OCI-LY7 (cell line): ENCODE measurements at regions not wholly inside any gene's neighbourhood (a gene's known extent, or its start where the extent isn't known, plus 50 kb on each side); places are given as distances from the start of the nearest gene placed in this dataset.

Experiments
- BruUV-seq: library from RNA; stranded (reverse); fragments of 400-500 nt; replicated peaks from 2 replicates; lab custom pipeline; 2021; lab: Mats Ljungman, UMichigan
- CTCF ChIA-PET: fragments of 300-600 bp; sonication (Branson Sonifier 250); formaldehyde crosslinking; loops from one replicate; lab custom pipeline; 2022; ENCODE audit warnings: antibody characterized with exemption; ENCODE audit not compliant: unreplicated experiment; lab: Charles Lee
- POLR2A ChIA-PET: fragments of 300-600 bp; sonication (Branson Sonifier 250); formaldehyde crosslinking; loops from one replicate; lab custom pipeline; 2022; ENCODE audit warnings: antibody characterized with exemption; lab: Charles Lee
- DNase-seq: peaks from one replicate; pipeline ENCODE4 v3.0.0-alpha.2; 2015; ENCODE audit warnings: low spot score
- H2AFZ ChIP-seq: fragments of 200-600 bp; sonication (generic), shearing (Covaris generic); 2 replicates; pipeline ENCODE4 v1.6.1; 2014; ENCODE audit warnings: mild to moderate bottlenecking, antibody characterized with exemption, low read length, moderate library complexity
- H3K27ac ChIP-seq: fragments of 200-600 bp; sonication (generic); 2 replicates; pipeline ENCODE4 v1.5.1; 2014; ENCODE audit warnings: mixed run types, low read depth, mild to moderate bottlenecking, moderate library complexity, low read length, inconsistent platforms; ENCODE audit not compliant: poor library complexity, severe bottlenecking
- H3K36me3 ChIP-seq: fragments of 200-600 bp; sonication (generic); 2 replicates; pipeline ENCODE4 v1.6.1; 2014; ENCODE audit warnings: mild to moderate bottlenecking, antibody characterized with exemption, low read length, moderate library complexity, mixed read lengths; ENCODE audit not compliant: insufficient read depth
- H3K4me1 ChIP-seq: fragments of 200-600 bp; sonication (generic); 2 replicates; pipeline ENCODE4 v1.5.1; 2014; ENCODE audit warnings: mild to moderate bottlenecking, low read length; ENCODE audit not compliant: insufficient read depth, poor library complexity, severe bottlenecking
- H3K4me2 ChIP-seq: fragments of 200-600 bp; sonication (generic); 2 replicates; pipeline ENCODE4 v1.6.1; 2014; ENCODE audit warnings: mild to moderate bottlenecking, low read length
- H3K4me3 ChIP-seq: fragments of 200-600 bp; sonication (generic); 2 replicates; pipeline ENCODE4 v1.5.1; 2014; ENCODE audit warnings: mild to moderate bottlenecking, low read depth, low read length; ENCODE audit not compliant: poor library complexity, severe bottlenecking
- H3K79me2 ChIP-seq: fragments of 200-600 bp; sonication (generic); 2 replicates; pipeline ENCODE4 v1.6.1; 2016; ENCODE audit warnings: low read depth, mild to moderate bottlenecking, low read length, moderate library complexity, mixed read lengths; ENCODE audit not compliant: insufficient read depth
- H3K9me2 ChIP-seq: fragments of 200-600 bp; sonication (generic); 2 replicates; pipeline ENCODE4 v1.6.1; 2016; ENCODE audit warnings: mild to moderate bottlenecking, low read length, mixed read lengths; ENCODE audit not compliant: insufficient read depth
- H3K9me3 ChIP-seq: fragments of 200-600 bp; sonication (generic); 2 replicates; pipeline ENCODE4 v1.6.1; 2014; ENCODE audit warnings: mild to moderate bottlenecking, mixed run types, low read length, mixed read lengths
- H4K20me1 ChIP-seq: fragments of 200-600 bp; sonication (generic); 2 replicates; pipeline ENCODE4 v1.6.1; 2014; ENCODE audit warnings: mild to moderate bottlenecking, antibody characterized with exemption, low read length, moderate library complexity, mixed read lengths; ENCODE audit not compliant: insufficient read depth
- EZH2phosphoT487 ChIP-seq: fragments of 200-600 bp; sonication (generic); IDR thresholded peaks from 2 replicates; pipeline ENCODE4 v1.6.1; 2018; ENCODE audit warnings: low read depth, borderline replicate concordance, mild to moderate bottlenecking, mixed run types, antibody characterized with exemption, low read length, moderate library complexity, mixed read lengths
- intact Hi-C: fragments of 100-400 bp; cut with micrococcal nuclease; formaldehyde crosslinking; loops from one replicate; pipeline ENCODE4 v1.10.0; 2022; ENCODE audit not compliant: unreplicated experiment
- TF ChIP-seq, protein P1 (sequence below): fragments of 200-600 bp; sonication (generic); conservative IDR thresholded peaks from 2 replicates; pipeline ENCODE4 v1.5.1; 2014; ENCODE audit warnings: mild to moderate bottlenecking, antibody characterized with exemption, low read length, moderate library complexity, mixed read lengths

DNA sequence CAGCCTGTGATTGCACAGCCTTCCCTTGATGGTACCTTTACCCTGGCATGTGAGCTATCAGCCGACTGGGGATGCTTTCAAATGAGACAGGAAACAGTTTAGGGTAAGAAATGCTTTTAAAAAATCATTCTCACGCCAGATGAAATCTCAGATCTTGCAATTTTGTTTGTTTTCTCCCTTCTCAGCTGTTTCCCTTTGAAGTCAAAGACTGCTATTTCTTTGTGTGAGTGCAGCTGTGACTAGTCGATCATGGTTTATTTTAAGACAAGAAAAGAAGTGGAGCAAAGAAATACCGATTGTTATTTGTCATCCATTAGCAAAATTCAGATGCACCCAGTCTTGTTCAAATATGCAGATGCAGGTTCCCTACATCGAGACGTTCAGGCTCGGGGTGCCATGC is 489.7 kb downstream of the QKI start:
- no peak overlapping the region for H2AFZ ChIP-seq
- no peak for DNase-seq
- H3K9me2 ChIP-seq: no peaks in the 10 kb centered on the region
- H3K4me3 ChIP-seq: no peak overlapping the region
- no peaks in the 10 kb centered on the region for H4K20me1 ChIP-seq
- POLR2A ChIA-PET: interaction anchor here (0.5 kb wide), 1 partner anchor 1428 kb away, joined by 3 read pairs; no protein-coding TSS in a partner anchor
- H3K4me1 ChIP-seq: no peaks in the 10 kb centered on the region
- no peaks in the 10 kb centered on the region for H3K36me3 ChIP-seq
- no TSS peak for BruUV-seq
- CTCF ChIA-PET: no interaction called here
- TF ChIP-seq, protein P1, sequence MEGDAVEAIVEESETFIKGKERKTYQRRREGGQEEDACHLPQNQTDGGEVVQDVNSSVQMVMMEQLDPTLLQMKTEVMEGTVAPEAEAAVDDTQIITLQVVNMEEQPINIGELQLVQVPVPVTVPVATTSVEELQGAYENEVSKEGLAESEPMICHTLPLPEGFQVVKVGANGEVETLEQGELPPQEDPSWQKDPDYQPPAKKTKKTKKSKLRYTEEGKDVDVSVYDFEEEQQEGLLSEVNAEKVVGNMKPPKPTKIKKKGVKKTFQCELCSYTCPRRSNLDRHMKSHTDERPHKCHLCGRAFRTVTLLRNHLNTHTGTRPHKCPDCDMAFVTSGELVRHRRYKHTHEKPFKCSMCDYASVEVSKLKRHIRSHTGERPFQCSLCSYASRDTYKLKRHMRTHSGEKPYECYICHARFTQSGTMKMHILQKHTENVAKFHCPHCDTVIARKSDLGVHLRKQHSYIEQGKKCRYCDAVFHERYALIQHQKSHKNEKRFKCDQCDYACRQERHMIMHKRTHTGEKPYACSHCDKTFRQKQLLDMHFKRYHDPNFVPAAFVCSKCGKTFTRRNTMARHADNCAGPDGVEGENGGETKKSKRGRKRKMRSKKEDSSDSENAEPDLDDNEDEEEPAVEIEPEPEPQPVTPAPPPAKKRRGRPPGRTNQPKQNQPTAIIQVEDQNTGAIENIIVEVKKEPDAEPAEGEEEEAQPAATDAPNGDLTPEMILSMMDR: no peak
- no peak for TF ChIP-seq EZH2phosphoT487
- no peak overlapping the region for H3K4me2 ChIP-seq
- no peaks in the 10 kb centered on the region for H3K9me3 ChIP-seq
- H3K27ac ChIP-seq: no peak overlapping the region
- no peaks in the 10 kb centered on the region for H3K79me2 ChIP-seq
- intact Hi-C loops: no loop called here

DNA sequence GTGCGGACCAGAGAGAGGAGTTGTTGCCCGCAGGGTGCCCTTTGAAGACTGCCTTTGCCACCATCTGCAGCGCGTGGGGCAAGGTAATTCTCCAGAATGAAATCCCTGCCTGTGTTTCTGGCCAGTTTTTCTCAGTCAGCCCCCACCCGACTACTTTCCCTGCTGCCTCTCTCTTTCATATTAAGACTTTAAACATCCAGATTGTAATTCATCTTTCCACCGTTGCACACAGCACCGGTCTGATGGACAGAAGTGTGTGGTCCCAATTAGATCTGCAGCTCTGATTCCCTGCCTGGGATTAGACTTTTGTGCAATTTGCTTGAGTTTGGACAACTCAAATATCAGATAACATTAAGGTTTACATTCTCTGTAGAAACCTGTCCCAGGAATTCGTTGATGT is 489.0 kb downstream of the QKI start:
- POLR2A ChIA-PET: no interaction called here
- H3K9me3 ChIP-seq: no peaks in the 10 kb centered on the region
- H4K20me1 ChIP-seq: no peaks in the 10 kb centered on the region
- DNase-seq: no peak
- H3K4me2 ChIP-seq: no peak overlapping the region
- CTCF ChIA-PET: no interaction called here
- no peak overlapping the region for H3K4me3 ChIP-seq
- H3K79me2 ChIP-seq: no peaks in the 10 kb centered on the region
- no TSS peak for BruUV-seq
- TF ChIP-seq EZH2phosphoT487: no peak
- TF ChIP-seq, protein P1: no peak
- intact Hi-C loops: no loop called here
- H3K9me2 ChIP-seq: no peaks in the 10 kb centered on the region
- no peak overlapping the region for H3K27ac ChIP-seq
- no peak overlapping the region for H2AFZ ChIP-seq
- no peaks in the 10 kb centered on the region for H3K36me3 ChIP-seq
- no peaks in the 10 kb centered on the region for H3K4me1 ChIP-seq

DNA sequence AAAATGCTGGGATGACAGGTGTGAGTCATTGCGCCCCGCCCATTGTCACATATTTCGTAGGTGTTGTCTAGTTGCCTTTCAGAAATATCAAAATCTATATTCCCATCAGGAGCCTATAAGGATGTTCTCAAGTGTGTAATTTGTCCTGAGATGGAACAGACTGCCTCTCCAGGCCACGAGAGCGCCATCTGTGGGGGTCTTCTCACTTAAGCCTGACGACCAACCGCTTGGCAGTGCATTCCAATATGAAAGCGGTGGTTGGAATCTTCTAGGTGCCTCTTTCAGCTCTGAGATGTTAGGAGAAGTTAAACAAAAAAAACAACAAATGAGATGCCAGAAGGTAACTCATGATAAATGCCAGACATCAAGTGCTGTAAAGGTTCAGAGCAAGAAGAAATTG is 488.5 kb downstream of the QKI start:
- Histone ChIP-seq H3K36me3 (no peaks in the 10 kb centered on the region), H3K4me1 (no peaks in the 10 kb centered on the region), H4K20me1 (no peaks in the 10 kb centered on the region), H3K9me3 (no peaks in the 10 kb centered on the region), H2AFZ (no peak overlapping the region), H3K79me2 (no peaks in the 10 kb centered on the region), H3K4me3 (no peak overlapping the region), H3K4me2 (no peak overlapping the region), H3K27ac (no peak overlapping the region), H3K9me2 (no peaks in the 10 kb centered on the region)
- TF ChIP-seq, protein P1: peak; percentile 26; the same call in 1 of the 2 replicates
- no peak for TF ChIP-seq EZH2phosphoT487
- BruUV-seq: no TSS peak
- intact Hi-C loops: no loop called here
- DNase-seq: no peak
- POLR2A ChIA-PET: no interaction called here
- CTCF ChIA-PET: no interaction called here
